ENCODE measurements at regions not wholly inside any gene's neighbourhood (a gene's known extent, or its start where the extent isn't known, plus 50 kb on each side); places are given as distances from the start of the nearest gene placed in this dataset.

DNA sequence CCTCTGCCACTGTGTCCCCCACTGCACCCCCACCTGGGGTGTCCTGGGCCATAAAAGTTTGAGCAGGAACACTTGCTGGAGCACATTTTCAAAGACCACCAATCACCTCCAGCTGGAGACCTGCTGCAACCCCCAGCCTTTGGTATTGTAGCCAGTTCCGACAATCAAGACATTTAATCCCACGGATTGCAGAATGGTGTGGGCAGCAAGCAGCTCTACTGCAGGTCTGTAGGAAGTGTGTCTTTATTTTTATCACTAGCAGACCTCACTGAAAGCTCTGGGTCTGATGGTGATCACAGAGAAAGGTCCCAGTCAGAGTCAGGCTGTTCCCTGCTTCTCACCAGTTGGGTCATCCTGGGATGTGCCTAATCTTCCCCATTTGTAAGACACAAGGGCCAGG is 167.1 kb upstream of the ECI2 start:
- TF ChIP-seq CTCF (IDR thresholded peaks at IDR 0.05) (no peak), POLR2AphosphoS5 (IDR thresholded peaks at IDR 0.05) (no peak)
